GM21367 (cell line): ENCODE measurements at regions not wholly inside any gene's neighbourhood (a gene's known extent, or its start where the extent isn't known, plus 50 kb on each side); places are given as distances from the start of the nearest gene placed in this dataset.
"Not testable (repeated sequence)": the region's sequence is repeated elsewhere in the genome, so short reads cannot be mapped to it uniquely, and the experiment has no call there.

ENCODE experiments used
- ATAC-seq: cut with Tn5 transposase; IDR thresholded peaks from one replicate; pipeline ENCODE4 v1.9.1; 2021; ENCODE audit not compliant: unreplicated experiment

DNA sequence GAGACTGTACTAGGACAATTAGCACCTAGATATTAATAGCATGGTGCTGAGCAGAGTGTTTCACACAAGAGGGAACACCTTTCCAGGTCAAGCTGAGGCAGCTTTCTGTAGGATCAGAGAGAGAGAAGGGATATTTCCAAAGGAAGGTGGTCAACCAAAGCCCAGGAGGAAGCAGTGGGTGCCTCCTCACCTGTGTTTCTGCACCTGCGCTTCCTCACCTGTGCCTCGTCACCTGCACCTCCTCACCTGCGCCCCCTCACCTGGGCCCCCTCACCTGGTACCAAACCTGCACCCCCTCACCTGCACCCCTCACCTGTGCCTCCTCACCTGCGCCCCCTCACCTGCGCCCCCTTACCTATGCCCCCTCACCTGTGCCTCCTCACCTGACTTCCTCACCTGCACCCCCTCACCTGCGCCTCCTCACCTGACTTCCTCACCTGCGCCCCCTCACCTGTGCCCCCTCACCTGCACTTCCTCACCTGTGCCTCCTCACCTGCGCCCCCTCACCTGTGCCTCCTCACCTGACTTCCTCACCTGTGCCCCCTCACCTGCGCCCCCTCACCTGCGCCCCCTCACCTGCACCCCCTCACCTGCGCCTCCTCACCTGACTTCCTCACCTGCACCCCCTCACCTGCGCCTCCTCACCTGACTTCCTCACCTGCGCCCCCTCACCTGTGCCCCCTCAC lies 67.9 kb downstream of the TTLL2 start:
- ATAC-seq: no peak

DNA sequence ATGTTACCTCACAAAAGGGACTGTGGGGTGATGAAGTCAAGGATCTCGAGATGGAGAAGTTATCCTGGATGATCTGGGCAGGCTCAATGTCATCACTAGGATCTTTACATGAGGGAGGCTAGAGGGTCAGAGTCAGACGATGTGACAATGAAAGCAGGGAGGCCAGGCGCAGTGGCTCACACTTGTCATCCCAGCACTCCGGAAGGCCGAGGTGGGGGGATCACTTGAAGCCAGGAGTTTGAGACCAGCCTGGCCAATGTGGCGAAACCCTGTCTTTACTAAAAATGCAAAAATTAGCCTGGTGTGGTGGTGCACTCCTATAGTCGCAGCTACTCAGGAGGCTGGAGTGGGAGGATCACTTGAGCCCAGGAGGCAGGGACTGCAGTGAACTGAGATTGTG lies 68.8 kb downstream of the TTLL2 start:
- no peak for ATAC-seq

DNA sequence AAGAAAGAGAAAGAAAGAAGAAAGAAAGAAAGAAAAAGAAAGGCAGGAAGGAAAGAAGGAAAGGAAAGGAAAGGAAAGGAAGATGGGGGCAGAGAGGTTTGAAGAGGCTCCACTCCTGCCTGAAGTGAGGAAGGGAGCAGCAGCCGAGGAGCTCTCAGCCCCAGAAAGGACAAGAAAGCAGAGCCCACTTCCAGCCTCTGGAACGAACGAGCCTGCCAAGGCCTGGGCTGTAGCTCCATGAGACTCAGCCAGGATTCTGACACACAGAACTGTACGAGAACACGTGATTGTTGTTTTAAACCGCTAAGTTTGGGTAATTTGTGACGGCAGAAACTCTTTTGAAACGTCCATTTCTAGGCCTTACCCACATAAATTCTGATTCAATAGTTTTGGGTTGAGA lies 69.5 kb downstream of the TTLL2 start:
- no peak for ATAC-seq

DNA sequence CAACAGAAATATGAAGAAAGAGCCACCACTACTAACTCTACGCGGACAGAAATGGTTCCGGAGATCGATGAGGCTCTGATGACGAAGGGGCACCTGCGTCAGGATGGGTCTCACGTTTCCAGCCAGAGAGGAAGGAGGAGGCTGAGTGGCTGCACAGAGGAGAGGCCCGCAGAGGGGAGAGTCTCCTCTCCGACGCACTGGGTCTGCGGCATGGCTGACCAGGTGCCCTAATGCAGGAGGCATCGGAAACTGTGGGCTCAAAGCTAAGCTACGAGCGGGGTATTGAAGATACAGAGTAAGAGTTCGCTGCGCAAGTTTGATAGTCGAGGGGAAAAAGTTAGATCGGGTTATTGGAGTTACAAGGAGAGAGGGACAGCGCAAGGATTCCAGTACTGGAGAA lies 69.9 kb downstream of the TTLL2 start:
- no peak for ATAC-seq

DNA sequence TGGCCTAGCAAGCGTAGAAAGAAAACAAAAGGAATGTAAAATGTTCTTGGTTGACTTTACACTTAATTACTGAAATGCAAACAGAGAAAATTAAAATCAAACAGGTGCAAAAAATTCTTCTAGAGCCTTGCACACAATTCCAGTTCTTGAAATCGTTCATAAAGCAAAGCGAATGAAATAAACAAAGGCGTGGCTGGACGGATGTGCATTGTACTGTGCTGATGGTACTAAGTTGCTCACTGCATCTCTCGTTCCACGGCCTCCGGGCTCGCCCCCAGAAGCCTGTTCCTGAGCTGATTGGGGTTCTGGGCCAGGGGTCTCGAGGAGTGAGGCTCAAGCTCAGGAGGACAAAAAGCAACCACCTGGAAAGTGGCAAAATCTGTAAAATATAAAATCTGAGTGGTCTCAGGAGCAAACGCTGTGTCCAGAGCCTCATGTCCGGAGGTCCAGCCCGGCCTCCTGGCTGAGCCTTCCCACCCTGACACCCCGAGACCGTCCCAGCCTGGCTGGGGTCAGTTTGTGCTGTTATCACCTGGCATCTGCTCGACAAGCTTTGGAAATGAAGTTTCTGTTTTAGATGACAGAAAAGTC lies 71.3 kb downstream of the TTLL2 start:
- ATAC-seq: no peak

DNA sequence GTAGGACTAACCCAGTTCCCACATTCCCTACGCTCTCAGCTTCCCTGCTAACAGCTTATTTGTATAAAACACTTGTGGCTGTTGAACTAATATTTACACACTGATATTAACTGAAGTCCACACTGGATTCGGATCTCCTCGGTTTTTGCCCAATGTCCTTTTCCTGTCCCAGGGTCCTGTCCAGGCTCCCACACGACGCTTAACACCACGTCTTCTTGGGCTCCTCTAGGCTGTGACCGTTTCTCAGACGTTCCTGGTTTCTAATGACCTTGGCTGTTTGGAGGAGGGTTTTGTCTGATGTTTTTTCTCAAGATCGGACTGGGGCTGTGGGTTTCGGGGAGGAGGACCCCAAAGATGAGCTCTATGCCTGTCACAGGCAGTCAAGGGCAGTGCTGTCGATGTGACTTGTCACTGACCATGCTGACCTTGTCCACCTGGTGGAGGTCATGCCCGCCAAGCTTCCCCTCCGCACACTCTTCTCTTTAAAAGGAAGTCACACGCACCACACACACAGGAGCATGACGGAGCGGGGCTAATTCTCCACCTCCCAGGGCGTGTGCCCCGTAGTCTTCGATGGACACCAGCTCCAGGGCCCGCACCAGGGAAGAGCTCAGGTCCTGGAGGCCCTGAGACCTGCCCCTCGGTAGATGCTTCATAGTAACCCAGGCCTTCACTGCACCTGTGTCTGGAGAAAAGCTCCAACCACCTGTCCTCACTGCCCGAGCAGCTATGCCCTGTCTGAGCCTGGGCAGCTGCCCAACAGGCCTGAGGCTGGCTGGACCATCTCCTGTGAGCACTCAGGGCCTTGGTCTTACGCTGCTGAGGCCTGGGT lies 72.0 kb downstream of the TTLL2 start:
- ATAC-seq: no peak

DNA sequence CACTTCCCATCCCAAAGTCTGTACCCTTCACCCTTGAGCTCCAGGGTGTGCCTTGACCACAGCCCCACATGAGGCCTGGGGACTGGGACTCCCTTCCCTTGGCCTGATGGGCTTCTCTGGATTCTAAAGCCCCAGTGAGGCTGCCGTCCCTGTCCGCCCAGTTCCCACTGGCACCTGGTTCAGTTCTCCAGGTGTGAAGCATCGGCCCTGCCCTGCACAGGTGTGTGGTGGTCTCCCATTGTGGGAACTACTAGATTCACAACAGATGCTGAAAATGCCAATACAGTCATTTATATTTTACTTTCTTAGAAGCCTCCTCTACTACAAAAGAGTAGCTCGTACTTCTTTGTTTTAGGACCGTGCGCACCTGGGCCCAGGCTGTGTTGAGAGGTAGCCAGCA lies 72.8 kb downstream of the TTLL2 start:
- ATAC-seq: no peak

DNA sequence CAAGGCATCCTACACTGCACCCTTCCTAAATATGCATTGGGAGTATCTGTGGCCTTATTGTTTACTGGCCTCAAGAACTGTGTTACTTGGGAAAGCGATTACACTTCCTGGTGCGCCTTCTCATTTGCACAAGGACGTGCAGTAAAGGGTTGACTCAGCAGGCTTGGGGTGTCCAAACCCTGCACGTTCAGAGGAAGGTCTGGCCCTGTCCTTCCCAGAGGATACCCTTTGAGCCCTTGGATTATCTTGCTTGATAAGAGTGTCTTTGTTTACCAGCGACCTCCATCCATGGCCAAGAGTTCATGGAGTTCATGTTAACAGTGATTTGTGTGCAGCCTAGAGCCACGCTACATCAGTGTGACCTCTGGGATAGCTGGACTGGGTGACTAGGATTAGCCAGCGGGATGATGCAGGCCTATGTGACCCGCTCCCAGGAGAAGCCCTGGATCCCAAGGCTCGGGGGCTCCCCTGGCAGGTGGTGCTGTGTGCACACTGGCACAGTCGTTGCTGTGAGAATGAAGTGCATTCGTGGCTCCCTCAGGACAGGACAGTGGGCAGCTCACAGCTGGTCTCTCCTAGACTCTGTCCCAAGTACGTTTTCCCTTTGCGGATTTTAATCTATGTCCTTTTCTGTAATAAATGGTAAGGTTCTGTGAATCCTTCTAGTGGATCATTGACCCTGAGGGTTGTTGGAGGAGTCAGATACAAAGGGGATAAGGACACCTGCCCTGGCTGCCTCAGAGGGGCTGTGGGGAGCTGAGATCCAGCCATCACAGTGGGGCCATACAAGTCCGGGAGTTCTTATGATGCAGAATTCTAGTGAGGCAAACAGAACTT lies 73.5 kb downstream of the TTLL2 start:
- ATAC-seq: no peak

DNA sequence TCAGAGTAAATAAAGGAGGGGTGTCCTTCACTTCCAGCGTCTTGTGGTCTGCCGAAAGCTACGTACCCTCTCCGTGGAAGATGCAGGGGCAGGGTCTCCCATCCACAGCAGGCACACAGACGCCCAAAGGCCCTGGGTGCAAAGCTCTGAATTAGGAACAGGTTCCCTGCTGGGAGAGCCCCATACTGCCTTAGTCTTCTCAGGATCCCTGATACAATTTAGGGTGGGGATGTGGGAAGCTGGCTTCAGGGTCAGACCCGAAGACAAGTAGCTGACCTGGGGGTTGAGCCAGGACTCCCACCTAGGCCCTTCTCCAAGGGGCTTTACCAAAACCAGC lies 74.1 kb downstream of the TTLL2 start:
- no peak for ATAC-seq

DNA sequence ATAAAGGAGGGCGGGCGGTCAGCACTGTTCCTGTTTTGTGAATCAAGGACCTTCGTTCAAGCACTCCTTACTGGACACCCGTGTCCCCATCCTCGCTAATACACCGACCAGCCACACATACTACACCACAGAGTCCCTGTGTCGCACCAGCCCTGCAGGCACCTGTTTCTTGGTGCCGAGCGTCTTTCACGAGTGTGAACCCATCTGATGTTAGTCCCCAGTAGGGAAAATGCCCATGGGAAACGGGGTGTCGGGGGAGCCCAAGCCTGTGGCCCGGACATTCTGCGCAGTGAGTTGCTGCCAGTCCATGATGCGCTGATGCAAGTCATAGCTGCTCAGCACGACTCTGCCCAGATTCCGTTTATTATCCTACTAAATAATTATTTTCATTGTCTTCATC lies 74.7 kb downstream of the TTLL2 start:
- no peak for ATAC-seq

DNA sequence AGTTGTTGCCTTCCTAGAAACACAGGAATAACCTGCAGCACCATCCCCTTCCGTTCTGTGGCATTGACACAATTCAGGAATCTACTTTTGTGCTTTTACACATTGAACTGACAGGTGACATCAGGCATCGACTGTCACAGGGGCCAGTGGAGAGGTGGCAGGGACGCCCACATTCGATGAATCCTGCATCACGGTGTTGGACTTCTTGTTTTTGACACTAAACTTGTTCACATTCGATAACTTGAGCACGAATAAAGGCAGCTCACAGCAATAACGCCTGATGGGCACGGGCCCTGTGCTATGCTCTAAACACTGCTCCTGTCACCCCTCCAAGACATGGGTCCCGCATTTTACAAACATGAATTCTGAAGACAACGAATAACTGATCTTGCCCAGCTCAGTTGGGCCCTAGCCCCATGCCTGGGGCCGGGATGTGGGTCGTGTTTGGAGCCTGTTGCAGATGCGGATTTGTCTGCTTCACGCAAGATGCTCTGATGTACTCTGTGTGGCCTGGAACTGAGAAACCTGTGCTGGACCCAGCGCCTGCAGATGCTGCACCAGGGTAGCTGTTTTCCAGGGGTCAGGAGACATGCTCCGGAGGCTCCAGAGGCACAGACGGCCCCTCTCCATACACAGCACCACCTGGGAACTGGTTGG lies 75.7 kb downstream of the TTLL2 start:
- ATAC-seq: no peak

DNA sequence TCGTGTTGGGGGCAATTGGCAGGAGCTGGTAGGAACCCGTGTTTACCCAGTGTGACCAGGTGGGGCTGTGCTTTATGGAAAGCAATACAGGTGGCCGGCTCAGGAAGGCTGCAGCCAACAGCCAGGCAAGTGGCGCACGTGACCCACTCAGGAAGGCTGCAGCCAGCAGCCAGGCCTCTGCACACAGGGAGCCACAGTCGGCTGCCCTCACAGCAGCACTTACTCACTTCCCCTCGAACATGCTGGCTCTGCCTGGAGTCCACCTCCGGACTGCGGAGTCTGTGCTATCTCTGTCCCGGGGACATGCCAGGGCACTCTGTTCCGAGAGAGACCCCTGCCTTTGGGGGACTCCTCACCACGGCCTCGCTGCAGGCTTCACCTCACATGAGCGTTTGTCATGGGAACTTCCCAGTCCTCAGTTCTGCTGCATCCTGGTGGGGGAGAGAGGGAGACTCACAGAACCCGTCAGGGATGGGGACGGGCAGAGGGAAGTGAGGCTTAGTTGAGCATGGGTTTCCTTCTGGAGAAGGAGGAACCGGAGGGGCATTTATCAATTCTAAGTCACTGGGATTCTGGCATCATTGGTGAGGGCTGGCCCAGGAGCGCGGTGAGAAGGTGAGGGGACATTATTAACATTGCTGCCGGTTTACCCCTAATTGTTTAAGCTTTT lies 76.8 kb downstream of the TTLL2 start:
- ATAC-seq: no peak

DNA sequence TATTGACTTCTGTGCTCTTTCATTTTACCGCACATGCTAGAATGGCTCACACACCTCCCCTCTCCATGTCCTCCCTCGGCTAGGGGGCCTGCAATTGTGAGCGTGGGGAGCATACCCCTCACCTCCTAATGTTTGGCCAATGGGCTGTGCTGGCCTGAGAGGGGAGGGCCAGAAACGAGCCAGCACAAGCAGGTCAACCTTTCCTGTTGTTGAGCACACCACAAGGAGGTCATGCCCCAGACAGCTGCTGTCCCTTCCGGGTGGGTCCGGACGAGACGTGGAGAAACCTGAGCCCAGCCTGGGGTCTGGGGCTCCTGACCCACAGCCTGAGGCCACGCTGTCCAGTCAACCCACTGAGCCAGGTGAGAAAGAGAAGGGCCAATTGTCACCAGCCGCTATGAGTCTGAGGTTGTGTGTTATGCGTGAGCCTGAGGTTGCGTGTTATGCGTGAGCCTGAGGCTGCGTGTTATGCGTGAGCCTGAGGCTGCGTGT lies 77.4 kb downstream of the TTLL2 start:
- ATAC-seq: no peak

DNA sequence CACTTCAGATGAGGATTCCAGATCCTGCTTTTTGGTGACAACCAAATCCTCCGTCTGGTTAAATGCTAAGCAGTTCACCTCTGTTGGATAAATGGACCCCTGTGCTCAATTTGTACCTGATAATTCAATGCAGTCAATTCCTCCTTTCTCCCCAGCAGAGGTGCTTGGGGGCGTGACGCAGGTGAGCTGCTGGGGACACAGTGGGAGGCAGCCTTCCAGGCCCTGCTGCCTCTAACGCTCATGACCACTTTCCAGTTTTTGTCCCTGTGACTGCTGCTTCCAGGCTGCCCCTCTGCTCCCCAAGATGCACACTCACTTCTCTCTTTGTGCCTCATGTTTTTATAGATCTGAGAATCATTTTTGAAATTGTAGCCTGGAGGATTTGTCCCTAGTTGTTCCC lies 78.5 kb downstream of the TTLL2 start:
- no peak for ATAC-seq

DNA sequence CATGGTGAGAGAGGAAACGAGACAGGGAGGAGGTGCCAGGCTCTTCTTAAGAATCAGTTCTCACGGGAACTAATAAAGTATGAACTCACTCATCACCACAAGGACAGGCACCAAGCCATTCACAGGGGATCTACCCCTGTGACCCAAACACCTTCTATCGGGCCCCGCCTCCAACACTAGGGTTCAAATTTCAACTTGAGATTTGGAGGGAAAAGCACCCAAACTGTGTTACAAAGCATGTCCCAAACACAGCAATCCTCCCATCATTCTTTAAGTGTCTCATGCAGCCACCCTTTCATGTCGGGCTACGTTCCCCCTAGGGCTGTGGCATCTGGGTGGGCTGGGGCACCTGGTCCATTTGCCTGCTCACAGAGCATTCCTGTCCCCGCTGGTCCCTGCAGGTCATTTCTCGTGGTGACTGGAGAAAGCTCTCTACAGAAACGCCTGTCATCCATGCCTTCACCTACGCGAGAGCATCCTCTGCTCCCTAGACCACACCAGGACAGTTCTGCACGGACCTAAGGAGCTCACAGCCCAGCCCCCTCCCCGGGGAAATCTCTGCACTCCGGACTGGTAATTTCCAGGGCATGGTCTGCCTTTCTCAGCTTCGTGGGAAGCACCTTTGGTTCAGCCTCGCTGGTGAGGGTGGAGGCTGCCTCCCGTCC lies 79.6 kb downstream of the TTLL2 start:
- no peak for ATAC-seq

DNA sequence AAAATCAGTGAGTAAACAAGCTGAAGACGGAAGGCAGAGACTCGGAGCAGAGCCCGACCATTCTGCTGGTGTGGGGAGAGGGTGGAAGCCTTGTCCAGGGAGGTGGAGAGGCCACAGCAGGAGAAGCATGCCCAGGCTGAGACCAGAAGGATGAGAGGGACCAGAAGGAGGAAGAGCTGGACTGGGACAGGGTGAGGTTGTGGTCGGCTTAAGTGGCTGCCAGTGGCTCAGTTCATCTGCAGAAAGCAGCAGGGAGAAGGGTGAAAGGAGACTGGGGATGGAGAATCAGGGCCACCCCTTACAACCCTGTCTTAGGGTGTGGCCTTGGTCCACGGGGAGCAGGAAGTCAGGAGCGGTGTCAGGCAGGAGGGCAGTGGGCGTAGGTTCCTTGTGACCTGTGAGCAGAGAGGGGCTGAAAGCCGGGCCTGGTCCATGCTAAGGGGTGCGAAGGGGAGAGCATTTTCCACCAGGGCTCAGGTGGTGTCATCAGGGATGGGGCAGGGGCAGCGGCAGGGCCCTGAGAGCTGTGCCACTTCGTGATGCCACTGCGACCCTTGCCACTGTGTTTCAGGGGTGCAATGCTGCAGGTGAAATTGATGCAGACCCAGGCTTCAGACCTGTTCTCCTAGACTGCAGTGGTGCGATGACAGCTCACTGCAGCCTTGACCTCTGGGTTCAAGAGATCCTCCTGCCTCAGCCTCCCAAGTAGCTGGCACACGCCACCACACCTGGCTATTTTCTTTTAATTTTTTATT lies 81.1 kb downstream of the TTLL2 start:
- no peak for ATAC-seq

DNA sequence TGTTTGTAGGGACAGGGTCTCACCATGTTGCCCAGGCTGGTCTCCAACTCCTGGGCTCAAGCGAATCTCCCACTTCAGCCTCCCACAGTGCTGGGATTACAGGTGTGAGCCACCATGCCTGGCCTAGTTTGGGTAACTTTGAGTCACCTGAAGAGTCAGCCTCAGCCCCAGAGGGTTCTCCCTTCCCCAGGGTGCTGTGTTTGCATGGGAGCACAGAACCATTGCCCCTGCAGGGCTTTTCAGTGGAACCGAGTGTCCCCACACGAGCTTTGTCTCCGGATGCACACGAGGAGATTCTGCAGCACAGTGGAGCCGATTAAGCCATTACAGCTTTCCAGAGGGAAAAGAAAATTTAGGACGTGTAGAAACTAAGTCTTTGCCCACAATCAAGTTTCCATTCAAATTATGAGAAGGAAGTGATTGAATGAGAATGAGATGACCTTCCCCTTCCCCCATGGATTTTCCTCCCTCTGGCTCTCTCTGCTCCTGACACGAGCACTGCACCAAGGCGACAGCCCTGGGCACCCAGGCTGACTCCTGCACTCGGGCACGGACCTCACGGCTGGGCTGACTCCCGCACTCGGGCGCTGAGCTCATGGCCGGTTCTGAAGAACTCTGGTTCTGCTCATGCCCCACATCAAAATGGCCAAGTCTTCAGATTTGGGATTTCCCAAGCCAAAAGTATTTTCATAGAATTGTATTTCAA lies 81.8 kb downstream of the TTLL2 start:
- ATAC-seq: not testable (repeated sequence)
